GM12872 (cell line): ENCODE measurements at regions not wholly inside any gene's neighbourhood (a gene's known extent, or its start where the extent isn't known, plus 50 kb on each side); places are given as distances from the start of the nearest gene placed in this dataset.

ENCODE experiments used
- CTCF ChIP-seq: IDR thresholded peaks from 3 replicates; pipeline ENCODE4 v1.5.1; 2011; ENCODE audit warnings: low read depth, mild to moderate bottlenecking, low read length, moderate library complexity; ENCODE audit not compliant: insufficient read depth

GRCh38 chr15:53397041-53397616 lies 362.3 kb downstream of the WDR72 start:
- no peak for TF ChIP-seq CTCF

GRCh38 chr15:53395871-53396270 lies 363.6 kb downstream of the WDR72 start:
- no peak for TF ChIP-seq CTCF

GRCh38 chr15:53390549-53390948 lies 368.9 kb downstream of the WDR72 start:
- TF ChIP-seq CTCF, result no peak

GRCh38 chr15:53389271-53390037 lies 370.0 kb downstream of the WDR72 start:
- TF ChIP-seq CTCF, result no peak

GRCh38 chr15:53384417-53384816 lies 375.0 kb downstream of the WDR72 start:
- TF ChIP-seq CTCF, result peak; percentile 64

- TF ChIP-seq CTCF, result no peak
Measured at GRCh38 chr15:53378096-53378800, 381.2 kb downstream of the WDR72 start.

- no peak for TF ChIP-seq CTCF
Measured at GRCh38 chr15:53367740-53368139, 391.7 kb downstream of the WDR72 start.
